H1 (cell line): ENCODE measurements at regions not wholly inside any gene's neighbourhood (a gene's known extent, or its start where the extent isn't known, plus 50 kb on each side); places are given as distances from the start of the nearest gene placed in this dataset.
A peak's percentile ranks its signal among the peaks of the same experiment; 100 is the strongest.

Experiments used
- CTCF ChIA-PET: fragments of 300-600 bp; sonication (Branson Sonifier 250); formaldehyde crosslinking; loops from one replicate; lab custom pipeline; 2021; ENCODE audit not compliant: partially characterized antibody; lab: Charles Lee
- POLR2A ChIA-PET: fragments of 300-600 bp; sonication (Branson Sonifier 250); formaldehyde crosslinking; loops from one replicate; lab custom pipeline; 2021; ENCODE audit warnings: inconsistent platforms; ENCODE audit not compliant: partially characterized antibody; lab: Charles Lee
- DNase-seq, 2 experiments: peaks; one replicate each; pipeline versions ENCODE4 v3.0.0 to v3.0.0-alpha.2; 2010 to 2022; ENCODE audit warnings: low spot score in 2 of 2, low read depth in 1 of 2, mixed read lengths in 1 of 2
- FAIRE-seq: peaks from 2 replicates; lab custom pipeline; 2011; peaks lifted over from hg19 to GRCh38; lab: Jason Lieb, UNC
- H2AFZ ChIP-seq: 2 replicates; pipeline ENCODE4 v1.8.1; 2012; ENCODE audit warnings: low read length, inconsistent platforms
- H2AK5ac ChIP-seq: 2 replicates; pipeline ENCODE4 v1.6.1; 2013; ENCODE audit warnings: low read depth, low read length
- H2BK120ac ChIP-seq: replicated peaks from 2 replicates; pipeline ENCODE3; 2013; ENCODE audit warnings: low read depth, low read length, inconsistent platforms
- H2BK12ac ChIP-seq: 2 replicates; pipeline ENCODE4 v1.6.1; 2013; ENCODE audit warnings: low read depth, low read length
- H2BK15ac ChIP-seq: 2 replicates; pipeline ENCODE4 v1.6.1; 2013; ENCODE audit warnings: low read length
- H2BK20ac ChIP-seq: 2 replicates; pipeline ENCODE4 v1.6.1; 2013; ENCODE audit warnings: low read length
- H2BK5ac ChIP-seq: 2 replicates; pipeline ENCODE4 v1.6.1; 2013; ENCODE audit warnings: low read depth, low read length
- H3K14ac ChIP-seq: 2 replicates; pipeline ENCODE4 v1.6.1; 2013; ENCODE audit warnings: inconsistent platforms; ENCODE audit not compliant: insufficient read length
- H3K18ac ChIP-seq: 2 replicates; pipeline ENCODE4 v1.6.1; 2013; ENCODE audit warnings: low read length; ENCODE audit errors: extremely low read depth
- H3K23ac ChIP-seq: 2 replicates; pipeline ENCODE4 v1.6.1; 2013; ENCODE audit warnings: inconsistent platforms; ENCODE audit not compliant: insufficient read length
- H3K23me2 ChIP-seq: 2 replicates; pipeline ENCODE4 v1.6.1; 2013; ENCODE audit warnings: low read depth, low read length
- H3K27ac ChIP-seq: 2 replicates; pipeline ENCODE4 v1.6.1; 2011; ENCODE audit warnings: low read depth, low read length, inconsistent platforms
- H3K27me3 ChIP-seq, 4 experiments: replicated peaks in 1 of 4; 1 replicate in 1 of 4; 2 replicates in 3 of 4; pipeline versions ENCODE4 v1.6.1 to v1.8.1; 2011 to 2013; ENCODE audit warnings: low read length in 3 of 4, mild to moderate bottlenecking in 3 of 4, inconsistent platforms in 2 of 4, mixed read lengths in 2 of 4, moderate library complexity in 1 of 4; ENCODE audit not compliant: control insufficient read depth in 3 of 4, insufficient read depth in 3 of 4; ENCODE audit errors: extremely low read depth in 1 of 4
- H3K36me3 ChIP-seq, 4 experiments: 2 replicates each; pipeline versions ENCODE4 v1.6.1 to v1.8.1; 2011 to 2013; ENCODE audit warnings: mild to moderate bottlenecking in 4 of 4, low read length in 3 of 4, moderate library complexity in 2 of 4, control low read depth in 1 of 4, inconsistent platforms in 1 of 4; ENCODE audit not compliant: insufficient read depth in 4 of 4, control insufficient read depth in 2 of 4
- H3K4ac ChIP-seq: replicated peaks from 2 replicates; pipeline ENCODE3; 2013; ENCODE audit warnings: low read length, low read depth, mixed read lengths, inconsistent platforms; ENCODE audit not compliant: insufficient read length
- H3K4me1 ChIP-seq, 4 experiments: replicated peaks in 1 of 4; 1 replicate in 1 of 4; 2 replicates in 3 of 4; pipeline versions ENCODE4 v1.6.1 to v1.8.1; 2011 to 2013; ENCODE audit warnings: low read length in 3 of 4, inconsistent platforms in 2 of 4, mixed read lengths in 1 of 4; ENCODE audit not compliant: insufficient read depth in 4 of 4, control insufficient read depth in 3 of 4
- H3K4me2 ChIP-seq, 2 experiments: 2 replicates each; pipeline versions ENCODE4 v1.6.1 to v1.8.1; 2011 to 2013; ENCODE audit warnings: low read depth in 2 of 2, low read length in 2 of 2, control low read depth in 1 of 2, inconsistent platforms in 1 of 2, mild to moderate bottlenecking in 1 of 2; ENCODE audit not compliant: insufficient read depth in 1 of 2
- H3K4me3 ChIP-seq, 4 experiments: fragments of 200-600, 300-600 bp in 1 of 4; sonication (generic), shearing (Covaris generic), sonication (Bioruptor Twin) in 1 of 4; 2 replicates each; pipeline versions ENCODE4 v1.5.1 to v1.8.1; 2011 to 2016; ENCODE audit warnings: low read length in 4 of 4, low read depth in 3 of 4, control low read depth in 2 of 4, inconsistent platforms in 2 of 4, mild to moderate bottlenecking in 2 of 4, mixed read lengths in 1 of 4, moderate library complexity in 1 of 4; ENCODE audit not compliant: insufficient read depth in 2 of 4; ENCODE audit errors: extremely low read depth in 1 of 4
- H3K56ac ChIP-seq: replicated peaks from 2 replicates; pipeline ENCODE3; 2013; ENCODE audit warnings: low read depth, mild to moderate bottlenecking, mixed read lengths, low read length, inconsistent platforms; ENCODE audit not compliant: insufficient read length
- H3K79me1 ChIP-seq: 2 replicates; pipeline ENCODE4 v1.6.1; 2013; ENCODE audit warnings: low read depth, low read length, control low read depth
- H3K79me2 ChIP-seq, 2 experiments: 2 replicates each; pipeline versions ENCODE4 v1.6.1 to v1.8.1; 2012 to 2013; ENCODE audit warnings: low read length in 2 of 2, mild to moderate bottlenecking in 2 of 2, inconsistent platforms in 1 of 2; ENCODE audit not compliant: insufficient read depth in 2 of 2, control insufficient read depth in 1 of 2
- H3K9ac ChIP-seq, 4 experiments: replicated peaks in 1 of 4; 1 replicate in 1 of 4; 2 replicates in 3 of 4; pipeline versions ENCODE4 v1.6.1 to v1.8.1; 2011 to 2013; ENCODE audit warnings: low read depth in 3 of 4, low read length in 3 of 4, control low read depth in 2 of 4, mild to moderate bottlenecking in 2 of 4, moderate library complexity in 2 of 4, inconsistent platforms in 1 of 4; ENCODE audit errors: extremely low read depth in 1 of 4
- H3K9me3 ChIP-seq, 2 experiments: 2 replicates each; pipeline versions ENCODE4 v1.6.1 to v1.8.1; 2012 to 2013; ENCODE audit warnings: mild to moderate bottlenecking in 2 of 2, moderate library complexity in 2 of 2, control low read depth in 1 of 2, inconsistent platforms in 1 of 2, low read depth in 1 of 2, low read length in 1 of 2, mixed read lengths in 1 of 2; ENCODE audit not compliant: insufficient read depth in 2 of 2
- H4K20me1 ChIP-seq, 2 experiments: replicated peaks in 1 of 2; 2 replicates each; pipeline versions ENCODE3 to v1.8.1; 2011 to 2013; ENCODE audit warnings: inconsistent platforms in 2 of 2, low read length in 2 of 2, mild to moderate bottlenecking in 1 of 2; ENCODE audit not compliant: insufficient read depth in 2 of 2, control insufficient read depth in 1 of 2
- H4K5ac ChIP-seq: 2 replicates; pipeline ENCODE4 v1.6.1; 2013; ENCODE audit warnings: low read length, low read depth, mixed read lengths, inconsistent platforms; ENCODE audit not compliant: insufficient read length
- H4K8ac ChIP-seq: 2 replicates; pipeline ENCODE4 v1.8.0; 2013; ENCODE audit warnings: mild to moderate bottlenecking, moderate library complexity, low read length, inconsistent platforms; ENCODE audit not compliant: insufficient read depth; ENCODE audit errors: extremely low read depth
- H4K91ac ChIP-seq: replicated peaks from 2 replicates; pipeline ENCODE3; 2013; ENCODE audit warnings: low read length, mixed read lengths, inconsistent platforms; ENCODE audit not compliant: insufficient read length
- CBX5 ChIP-seq: fragments of 300-800, 300-1000 bp; sonication (generic); IDR thresholded peaks from 2 replicates; pipeline ENCODE4 v1.7.1; 2016; ENCODE audit warnings: antibody characterized with exemption, low read length, low read depth
- CHD2 ChIP-seq: IDR thresholded peaks from 2 replicates; pipeline ENCODE4 v1.6.1; 2012; ENCODE audit warnings: low read length, improper control_type of control experiment
- WGBS, 2 experiments: shearing (Covaris generic) in 1 of 2; methylation state at CpG; one replicate each; pipeline versions ENCODE4 v1.1.6 to v1.1.7; 2013 to 2015; ENCODE audit warnings: low lambda C conversion rate in 2 of 2, mixed read lengths in 2 of 2, inconsistent platforms in 1 of 2, low coverage in 1 of 2, missing lambda C conversion rate in 1 of 2; ENCODE audit not compliant: insufficient replicate concordance in 2 of 2, insufficient coverage in 1 of 2, insufficient read length in 1 of 2; ENCODE audit errors: extremely low coverage in 1 of 2, missing lambda C conversion rate in 1 of 2; 5-methylcytosine and 5-hydroxymethylcytosine counted together
- TF ChIP-seq, protein P1 (sequence below): IDR thresholded peaks from 2 replicates; pipeline ENCODE4 v1.6.1; 2012; ENCODE audit warnings: low read length, inconsistent platforms

DNA sequence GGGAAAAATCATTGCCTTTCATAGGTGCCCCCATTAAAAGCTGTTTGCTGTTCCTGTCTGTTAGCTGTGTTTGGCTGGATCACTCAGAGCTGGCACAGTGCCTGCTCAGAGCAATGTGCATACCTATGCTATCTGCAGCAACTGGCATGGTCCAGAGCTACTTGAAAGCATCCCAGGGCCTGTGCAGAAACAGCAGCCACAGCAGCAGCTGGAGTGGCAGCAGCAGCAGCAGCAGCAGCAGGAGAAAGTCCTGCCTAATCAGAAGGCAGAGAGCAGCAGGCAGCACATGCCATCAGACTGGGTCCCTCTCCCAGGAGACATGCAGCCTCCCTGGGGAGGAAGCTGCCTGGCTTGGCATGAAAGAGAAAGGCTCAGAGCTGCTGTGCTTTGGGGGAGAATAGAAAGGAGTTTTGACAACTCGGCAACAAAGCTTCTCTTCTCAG is 243.8 kb upstream of the WWC1 start:
- no peak overlapping the region for H3K14ac ChIP-seq
- no peak overlapping the region for H4K5ac ChIP-seq
- H2BK12ac ChIP-seq = no peak overlapping the region
- peaks cover 4 to 10% (median 9%) of the 10 kb centered on the region in 4 experiments for H3K4me1 ChIP-seq
- H3K27ac ChIP-seq = no peak overlapping the region; the same call in 1 of the 2 replicates
- H3K18ac ChIP-seq = no peak overlapping the region
- H2BK20ac ChIP-seq = no peak overlapping the region
- 46% methylated on average over 1 of the region's 1 CpG; no CpG with 5 or more reads in 1 of the 2 experiments for WGBS, 2 experiments
- peak overlapping the region; percentile 23 to 43; a peak in 3 of 4 replicates for H3K4me2 ChIP-seq
- DNase-seq = no peak
- H3K4me3 ChIP-seq = no peak overlapping the region
- no peaks in the 10 kb centered on the region for H3K36me3 ChIP-seq
- no peak overlapping the region for H2BK5ac ChIP-seq
- no peaks in the 10 kb centered on the region for H4K20me1 ChIP-seq
- no peaks in the 10 kb centered on the region for H3K9me3 ChIP-seq
- peak overlapping the region; percentile 33 for H3K4ac ChIP-seq
- H2BK120ac ChIP-seq = no peak overlapping the region
- CTCF ChIA-PET = interaction anchor here (0.5 to 2.4 kb wide), 67 partner anchors 8 to 997 kb away, joined by 3 to 23 read pairs (median 4); no protein-coding TSS in a partner anchor
- FAIRE-seq = no peak
- no peaks in the 10 kb centered on the region for H3K27me3 ChIP-seq
- TF ChIP-seq CBX5 (no peak), CHD2 (no peak)
- TF ChIP-seq, protein P1, sequence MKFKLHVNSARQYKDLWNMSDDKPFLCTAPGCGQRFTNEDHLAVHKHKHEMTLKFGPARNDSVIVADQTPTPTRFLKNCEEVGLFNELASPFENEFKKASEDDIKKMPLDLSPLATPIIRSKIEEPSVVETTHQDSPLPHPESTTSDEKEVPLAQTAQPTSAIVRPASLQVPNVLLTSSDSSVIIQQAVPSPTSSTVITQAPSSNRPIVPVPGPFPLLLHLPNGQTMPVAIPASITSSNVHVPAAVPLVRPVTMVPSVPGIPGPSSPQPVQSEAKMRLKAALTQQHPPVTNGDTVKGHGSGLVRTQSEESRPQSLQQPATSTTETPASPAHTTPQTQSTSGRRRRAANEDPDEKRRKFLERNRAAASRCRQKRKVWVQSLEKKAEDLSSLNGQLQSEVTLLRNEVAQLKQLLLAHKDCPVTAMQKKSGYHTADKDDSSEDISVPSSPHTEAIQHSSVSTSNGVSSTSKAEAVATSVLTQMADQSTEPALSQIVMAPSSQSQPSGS = 0 out of 2 replicates have a peak, but pooled peaks have one; percentile 13
- H3K23me2 ChIP-seq = no peaks in the 10 kb centered on the region
- POLR2A ChIA-PET = interaction anchor here (0.6 kb wide), 2 partner anchors 283 to 285 kb away, joined by 3 read pairs; no protein-coding TSS in a partner anchor
- H3K23ac ChIP-seq = no peak overlapping the region
- H2BK15ac ChIP-seq = 0 out of 2 replicates have a peak overlapping the region, but pooled peaks have one; percentile 25
- H4K91ac ChIP-seq = peak overlapping the region; percentile 30
- H3K56ac ChIP-seq = no peak overlapping the region
- H3K79me2 ChIP-seq = no peaks in the 10 kb centered on the region
- no peak overlapping the region for H2AK5ac ChIP-seq
- H3K9ac ChIP-seq = no peak overlapping the region
- H4K8ac ChIP-seq = no peak overlapping the region
- no peak overlapping the region for H2AFZ ChIP-seq
- no peaks in the 10 kb centered on the region for H3K79me1 ChIP-seq
